B cell (primary cell): ENCODE measurements at regions not wholly inside any gene's neighbourhood (a gene's known extent, or its start where the extent isn't known, plus 50 kb on each side); places are given as distances from the start of the nearest gene placed in this dataset.

Experiments
- ATAC-seq: fragments of 200-7000 bp; cut with Tn5 transposase; one replicate; pipeline ENCODE4 v1.10.0; 2021; ENCODE audit warnings: low read depth, mild to moderate bottlenecking, moderate number of reproducible peaks, moderate library complexity
- CTCF ChIA-PET: fragments of 350-600 bp; sonication (Branson Sonifier 250); formaldehyde crosslinking; loops from one replicate; lab custom pipeline; 2021; ENCODE audit warnings: antibody characterized with exemption, inconsistent platforms; lab: Charles Lee
- POLR2A ChIA-PET: fragments of 350-600 bp; sonication (Branson Sonifier 250); formaldehyde crosslinking; loops from one replicate; lab custom pipeline; 2021; ENCODE audit warnings: antibody characterized with exemption; lab: Charles Lee
- DNase-seq: peaks from one replicate; pipeline ENCODE4 v3.0.0; 2013
- H2AFZ ChIP-seq: 2 replicates; pipeline ENCODE4 v1.6.1; 2012; ENCODE audit warnings: mild to moderate bottlenecking, low read depth, low read length; ENCODE audit not compliant: insufficient read depth, poor library complexity, severe bottlenecking
- H3K27ac ChIP-seq, 2 donors: 1 replicate in 1 of 2; 2 replicates in 1 of 2; pipeline ENCODE4 v1.5.1; 2012 to 2013; ENCODE audit warnings: low read length in 2 of 2, mild to moderate bottlenecking in 2 of 2, moderate library complexity in 1 of 2
- H3K27me3 ChIP-seq, 4 experiments: fragments of 200-600 bp in 1 of 4; sonication (generic) in 1 of 4; replicated peaks in 1 of 4; 1 replicate in 2 of 4; 2 replicates in 2 of 4; pipeline versions ENCODE4 v1.6.1 to v1.7.0; 2013 to 2016; ENCODE audit warnings: low read length in 3 of 4, mild to moderate bottlenecking in 2 of 4, mixed read lengths in 1 of 4, moderate library complexity in 1 of 4; ENCODE audit not compliant: insufficient read depth in 4 of 4, control insufficient read depth in 3 of 4; ENCODE audit errors: control extremely low read depth in 1 of 4
- H3K36me3 ChIP-seq, 2 experiments: replicated peaks in 1 of 2; 1 replicate in 1 of 2; 2 replicates in 1 of 2; pipeline versions ENCODE4 v1.6.1 to v1.7.1; 2013; ENCODE audit warnings: low read length in 1 of 2; ENCODE audit not compliant: insufficient read depth in 2 of 2, control insufficient read depth in 1 of 2; ENCODE audit errors: control extremely low read depth in 1 of 2, extremely low read depth in 1 of 2
- H3K4me1 ChIP-seq, 2 donors: fragments of 200-600 bp in 1 of 2; sonication (generic) in 1 of 2; 1 replicate in 1 of 2; 2 replicates in 1 of 2; pipeline versions ENCODE4 v1.5.1 to v1.6.1; 2013 to 2017; ENCODE audit warnings: low read length in 2 of 2; ENCODE audit not compliant: control insufficient read depth in 2 of 2, insufficient read depth in 2 of 2
- H3K4me2 ChIP-seq: replicated peaks from 2 replicates; pipeline ENCODE3; 2012; ENCODE audit warnings: mild to moderate bottlenecking, low read depth, low read length; ENCODE audit not compliant: poor library complexity, severe bottlenecking
- H3K4me3 ChIP-seq, 5 experiments: fragments of 200-600 bp in 1 of 5; sonication (generic) in 1 of 5; 1 replicate in 3 of 5; 2 replicates in 2 of 5; pipeline versions ENCODE4 v1.5.1 to v1.7.0; 2011 to 2016; ENCODE audit warnings: low read length in 4 of 5, mild to moderate bottlenecking in 4 of 5, low read depth in 2 of 5, control low read depth in 1 of 5, moderate library complexity in 1 of 5; ENCODE audit not compliant: insufficient read depth in 1 of 5; ENCODE audit errors: control extremely low read depth in 1 of 5, extremely low read depth in 1 of 5
- H3K79me2 ChIP-seq: fragments of 200-600 bp; sonication (generic); one replicate; pipeline ENCODE4 v1.6.0; 2016; ENCODE audit warnings: low read length; ENCODE audit not compliant: control insufficient read depth, insufficient read depth
- H3K9ac ChIP-seq: fragments of 200-600 bp; sonication (generic); 2 replicates; pipeline ENCODE4 v1.6.1; 2017; ENCODE audit warnings: mild to moderate bottlenecking, low read length, moderate library complexity
- H3K9me3 ChIP-seq, 3 donors: one replicate each; pipeline versions ENCODE4 v1.6.1 to v1.7.1; 2013; ENCODE audit warnings: low read length in 2 of 3; ENCODE audit not compliant: control insufficient read depth in 2 of 3, insufficient read depth in 1 of 3; ENCODE audit errors: control extremely low read depth in 1 of 3
- H4K20me1 ChIP-seq: 2 replicates; pipeline ENCODE4 v1.6.0; 2012; ENCODE audit warnings: mild to moderate bottlenecking, low read length; ENCODE audit not compliant: insufficient read depth, control insufficient read depth, poor library complexity, severe bottlenecking
- H3K27ac Mint-ChIP-seq: one replicate; pipeline ENCODE4 v1.8.0; 2021; ENCODE audit warnings: mixed read lengths
- H3K27me3 Mint-ChIP-seq: one replicate; pipeline ENCODE4 v1.8.0; 2021; ENCODE audit warnings: mixed read lengths
- H3K4me1 Mint-ChIP-seq: one replicate; pipeline ENCODE4 v1.8.0; 2021; ENCODE audit warnings: mixed read lengths
- H3K4me3 Mint-ChIP-seq: one replicate; pipeline ENCODE4 v1.8.0; 2021; ENCODE audit warnings: mixed read lengths
- H3K9me3 Mint-ChIP-seq: one replicate; pipeline ENCODE4 v1.8.0; 2022; ENCODE audit warnings: mixed read lengths; ENCODE audit not compliant: insufficient read depth
- CTCF ChIP-seq: fragments of 200-600 bp; IDR thresholded peaks from one replicate; pipeline ENCODE4 v1.8.0; 2022; ENCODE audit warnings: antibody characterized with exemption, mild to moderate bottlenecking
- EZH2 ChIP-seq: IDR thresholded peaks from 2 replicates; pipeline ENCODE4 v1.6.1; 2012; ENCODE audit warnings: borderline replicate concordance, low read depth, mild to moderate bottlenecking, moderate library complexity, low read length; ENCODE audit not compliant: insufficient read depth, poor library complexity, severe bottlenecking
- WGBS: methylation state at CpG from one replicate; pipeline ENCODE4 v1.1.5; 2013; ENCODE audit warnings: missing lambda C conversion rate; ENCODE audit not compliant: insufficient coverage; 5-methylcytosine and 5-hydroxymethylcytosine counted together
- intact Hi-C: fragments of 100-400 bp; cut with micrococcal nuclease; formaldehyde crosslinking; loops from one replicate; pipeline ENCODE4 v1.10.0; 2022

- 70% methylated on average over 2 of the region's 3 CpGs for WGBS
- TF ChIP-seq EZH2: no peak
- TF ChIP-seq CTCF: no peak
- ChIA-PET POLR2A (no interaction called here), CTCF (no interaction called here)
- H2AFZ ChIP-seq: no peak overlapping the region
- H3K4me1 Mint-ChIP-seq: no peaks in the 10 kb centered on the region
- no peak overlapping the region for H3K9ac ChIP-seq
- no peaks in the 10 kb centered on the region for H3K9me3 Mint-ChIP-seq
- no peak overlapping the region for H3K4me2 ChIP-seq
- H3K79me2 ChIP-seq: no peaks in the 10 kb centered on the region
- no peak overlapping the region for H3K27ac ChIP-seq
- no peak overlapping the region for H3K4me3 ChIP-seq
- intact Hi-C loops: no loop called here
- no peak overlapping the region for H3K4me3 Mint-ChIP-seq
- H3K27me3 Mint-ChIP-seq: no peaks in the 10 kb centered on the region
- ATAC-seq (no peak), DNase-seq (no peak)
- no peaks in the 10 kb centered on the region for H3K4me1 ChIP-seq
- H3K36me3 ChIP-seq: no peaks in the 10 kb centered on the region
- H3K27me3 ChIP-seq: no peaks in the 10 kb centered on the region
- H3K27ac Mint-ChIP-seq: no peak overlapping the region
- H4K20me1 ChIP-seq: no peaks in the 10 kb centered on the region
- H3K9me3 ChIP-seq: peaks cover 0 to 2% (median 0%) of the 10 kb centered on the region in 3 donors
Observed at GRCh38 chr15:93467337-93467736, 378.3 kb upstream of the RGMA start.

- DNase-seq: no peak
Observed at GRCh38 chr15:93466380-93466779, 377.4 kb upstream of the RGMA start.

More at GRCh38 chr15:93466380-93466779, 377.4 kb upstream of the RGMA start:
- ChIA-PET POLR2A (no interaction called here), CTCF (no interaction called here)
- Histone ChIP-seq H3K27me3 (no peaks in the 10 kb centered on the region), H4K20me1 (no peaks in the 10 kb centered on the region), H3K4me1 (no peaks in the 10 kb centered on the region), H3K4me2 (no peak overlapping the region), H3K27ac (no peak overlapping the region), H3K79me2 (no peaks in the 10 kb centered on the region), H3K9ac (no peak overlapping the region), H2AFZ (no peak overlapping the region), H3K9me3 (peaks cover 0 to 5% (median 0%) of the 10 kb centered on the region in 3 donors), H3K4me3 (no peak overlapping the region), H3K36me3 (no peaks in the 10 kb centered on the region)
- Mint-ChIP-seq H3K27me3 (no peaks in the 10 kb centered on the region), H3K27ac (no peak overlapping the region), H3K4me1 (no peaks in the 10 kb centered on the region), H3K9me3 (no peaks in the 10 kb centered on the region), H3K4me3 (no peak overlapping the region)
- intact Hi-C loops: no loop called here
- TF ChIP-seq EZH2 (no peak), CTCF (no peak)
- no CpG with 5 or more reads among the region's 1 CpG for WGBS
- ATAC-seq: no peak
